HCT116 (cell line): ENCODE measurements at regions not wholly inside any gene's neighbourhood (a gene's known extent, or its start where the extent isn't known, plus 50 kb on each side); places are given as distances from the start of the nearest gene placed in this dataset.

Experiments
- ATAC-seq: fragments of 200-7000 bp; cut with Tn5 transposase; 2 replicates; pipeline ENCODE4 v1.9.1; 2020; ENCODE audit warnings: mild to moderate bottlenecking, moderate library complexity
- BruUV-seq: library from RNA; stranded (reverse); fragments of 400-500 nt; replicated peaks from 2 replicates; lab custom pipeline; 2021; lab: Mats Ljungman, UMichigan
- CTCF ChIA-PET: fragments of 300-600 bp; sonication (Branson Sonifier 250); formaldehyde crosslinking; loops from one replicate; lab custom pipeline; 2021; ENCODE audit warnings: antibody characterized with exemption; lab: Charles Lee
- POLR2A ChIA-PET: fragments of 300-600, 350-600 bp; sonication (Branson Sonifier 250); formaldehyde crosslinking; loops from one replicate; lab custom pipeline; 2021; ENCODE audit warnings: antibody characterized with exemption; lab: Charles Lee
- RAD21 ChIA-PET, 2 experiments: fragments of 300-600 bp; sonication (Branson Sonifier 250); formaldehyde crosslinking; loops; one replicate each; lab custom pipeline; 2023; ENCODE audit warnings: low total read pairs in 2 of 2; ENCODE audit not compliant: uncharacterized antibody in 2 of 2, unreplicated experiment in 2 of 2, low non-redundant PET in 1 of 2; lab: Charles Lee
- DNase-seq: peaks from one replicate; pipeline ENCODE4 v3.0.0-alpha.2; 2010; ENCODE audit warnings: low read depth, low spot score
- H2AFZ ChIP-seq: fragments of 200-600 bp; shearing (Covaris generic), sonication (generic); 2 replicates; pipeline ENCODE4 v1.6.1; 2017; ENCODE audit warnings: low read depth, mixed run types, mixed read lengths, antibody characterized with exemption, low read length; ENCODE audit not compliant: poor library complexity, severe bottlenecking
- H3K27ac ChIP-seq: 2 replicates; pipeline ENCODE4 v1.5.1; 2012; ENCODE audit warnings: low read depth, low read length
- H3K27me3 ChIP-seq: fragments of 200-600 bp; sonication (generic); 2 replicates; pipeline ENCODE4 v1.6.1; 2016; ENCODE audit warnings: mixed run types, low read length, mixed read lengths; ENCODE audit not compliant: insufficient read depth
- H3K36me3 ChIP-seq, 2 experiments: fragments of 200-500 bp in 1 of 2; fragments of 200-600 bp in 1 of 2; sonication (Bioruptor generic) in 1 of 2; sonication (generic) in 1 of 2; 2 replicates each; pipeline versions ENCODE4 v1.5.1 to v1.6.1; 2014 to 2016; ENCODE audit warnings: low read length in 2 of 2, inconsistent platforms in 1 of 2, mixed read lengths in 1 of 2, mixed run types in 1 of 2; ENCODE audit not compliant: insufficient read depth in 2 of 2, control insufficient read depth in 1 of 2
- H3K4me1 ChIP-seq, 2 experiments: fragments of 200-600 bp in 1 of 2; sonication (generic) in 1 of 2; 2 replicates each; pipeline versions ENCODE4 v1.5.1 to v1.6.1; 2012 to 2017; ENCODE audit warnings: low read length in 2 of 2, inconsistent platforms in 1 of 2, mild to moderate bottlenecking in 1 of 2, mixed read lengths in 1 of 2, mixed run types in 1 of 2, moderate library complexity in 1 of 2; ENCODE audit not compliant: insufficient read depth in 2 of 2, control insufficient read depth in 1 of 2
- H3K4me2 ChIP-seq: fragments of 200-600 bp; sonication (generic); 2 replicates; pipeline ENCODE4 v1.6.1; 2017; ENCODE audit warnings: mixed run types, low read length, mixed read lengths
- H3K4me3 ChIP-seq, 2 experiments: fragments of 200-600 bp in 1 of 2; sonication (generic) in 1 of 2; replicated peaks in 1 of 2; 2 replicates each; pipeline ENCODE4 v1.5.1; 2011 to 2016; ENCODE audit warnings: low read length in 2 of 2, control low read depth in 1 of 2, low read depth in 1 of 2, mild to moderate bottlenecking in 1 of 2, mixed read lengths in 1 of 2, mixed run types in 1 of 2
- H3K79me2 ChIP-seq: fragments of 200-600 bp; sonication (generic); 2 replicates; pipeline ENCODE4 v1.6.1; 2017; ENCODE audit warnings: mild to moderate bottlenecking, mixed run types, low read length, moderate library complexity, mixed read lengths; ENCODE audit not compliant: insufficient read depth
- H3K9ac ChIP-seq: fragments of 200-600 bp; sonication (generic); 2 replicates; pipeline ENCODE4 v1.6.1; 2016; ENCODE audit warnings: low read length, mixed read lengths
- H3K9me2 ChIP-seq: fragments of 200-600 bp; sonication (generic), shearing (Covaris generic); 2 replicates; pipeline ENCODE4 v1.6.1; 2017; ENCODE audit warnings: mixed run types, mild to moderate bottlenecking, moderate library complexity; ENCODE audit not compliant: insufficient read depth
- H3K9me3 ChIP-seq, 2 experiments: fragments of 200-500 bp in 1 of 2; fragments of 200-600 bp in 1 of 2; sonication (Bioruptor generic) in 1 of 2; sonication (generic) in 1 of 2; 2 replicates each; pipeline ENCODE4 v1.6.1; 2014 to 2017; ENCODE audit warnings: low read length in 2 of 2, mixed read lengths in 2 of 2, inconsistent platforms in 1 of 2, low read depth in 1 of 2, mild to moderate bottlenecking in 1 of 2, mixed run types in 1 of 2, moderate library complexity in 1 of 2; ENCODE audit not compliant: control insufficient read depth in 1 of 2, insufficient read depth in 1 of 2
- H4K20me1 ChIP-seq: fragments of 200-600 bp; sonication (generic), shearing (Covaris generic); 2 replicates; pipeline ENCODE4 v1.6.1; 2017; ENCODE audit warnings: mixed run types, mild to moderate bottlenecking, moderate library complexity; ENCODE audit not compliant: insufficient read depth
- CBX3 ChIP-seq: IDR thresholded peaks from 2 replicates; pipeline ENCODE4 v1.6.1; 2012; ENCODE audit warnings: low read depth
- CEBPB ChIP-seq: IDR thresholded peaks from 2 replicates; pipeline ENCODE4 v1.6.1; 2012; ENCODE audit warnings: low read depth
- EZH2 ChIP-seq: fragments of 200-600 bp; sonication (generic); IDR thresholded peaks from 2 replicates; pipeline ENCODE4 v1.6.1; 2017; ENCODE audit warnings: antibody characterized with exemption, mixed run types
- FOSL1 ChIP-seq: IDR thresholded peaks from 2 replicates; pipeline ENCODE4 v1.6.1; 2012; ENCODE audit warnings: low read depth
- JUND ChIP-seq: IDR thresholded peaks from 2 replicates; pipeline ENCODE4 v1.6.1; 2012
- POLR2A ChIP-seq: IDR thresholded peaks from 2 replicates; pipeline ENCODE4 v1.7.0; 2011; ENCODE audit warnings: borderline replicate concordance; ENCODE audit not compliant: insufficient read depth, insufficient read length; ENCODE audit errors: extremely low read depth
- POLR2AphosphoS5 ChIP-seq: IDR thresholded peaks from 2 replicates; pipeline ENCODE4 v1.6.1; 2011; ENCODE audit warnings: mild to moderate bottlenecking, low read depth, low read length, moderate library complexity
- RAD21 ChIP-seq: IDR thresholded peaks from 2 replicates; pipeline ENCODE4 v1.6.1; 2012; ENCODE audit warnings: low read depth, mild to moderate bottlenecking
- TCF7L2 ChIP-seq: IDR thresholded peaks from 2 replicates; pipeline ENCODE4 v1.7.0; 2011; ENCODE audit warnings: borderline replicate concordance, inconsistent platforms; ENCODE audit not compliant: insufficient read depth, insufficient read length; ENCODE audit errors: extremely low read depth
- ZFX ChIP-seq: fragments of 450-650 bp; IDR thresholded peaks from 2 replicates; pipeline ENCODE4 v1.6.1; 2017
- ZNF274 ChIP-seq: fragments of 200-500 bp; sonication (Bioruptor generic); IDR thresholded peaks from 2 replicates; pipeline ENCODE4 v1.6.1; 2014; ENCODE audit warnings: mild to moderate bottlenecking, low read depth, low read length, inconsistent platforms
- intact Hi-C: fragments of 100-400 bp; cut with micrococcal nuclease; formaldehyde crosslinking; loops from 2 replicates; pipeline ENCODE4 v1.10.0; 2022
- TF ChIP-seq, protein P1 (sequence below), 3 experiments: fragments of 200-600 bp in 1 of 3; sonication (generic) in 1 of 3; IDR thresholded peaks in 2 of 3; conservative IDR thresholded peaks in 1 of 3; 2 replicates each; pipeline ENCODE4 v1.5.1; 2012 to 2017; ENCODE audit warnings: low read depth in 2 of 3, low read length in 2 of 3, antibody characterized with exemption in 1 of 3, borderline replicate concordance in 1 of 3, control low read depth in 1 of 3, mild to moderate bottlenecking in 1 of 3, mixed read lengths in 1 of 3, mixed run types in 1 of 3, moderate library complexity in 1 of 3; ENCODE audit not compliant: insufficient read depth in 1 of 3
- TF ChIP-seq, protein P2 (sequence below): IDR thresholded peaks from 2 replicates; pipeline ENCODE4 v1.6.1; 2012
- TF ChIP-seq, protein P3 (sequence below): IDR thresholded peaks from 2 replicates; pipeline ENCODE4 v1.6.1; 2012; ENCODE audit warnings: low read depth

DNA sequence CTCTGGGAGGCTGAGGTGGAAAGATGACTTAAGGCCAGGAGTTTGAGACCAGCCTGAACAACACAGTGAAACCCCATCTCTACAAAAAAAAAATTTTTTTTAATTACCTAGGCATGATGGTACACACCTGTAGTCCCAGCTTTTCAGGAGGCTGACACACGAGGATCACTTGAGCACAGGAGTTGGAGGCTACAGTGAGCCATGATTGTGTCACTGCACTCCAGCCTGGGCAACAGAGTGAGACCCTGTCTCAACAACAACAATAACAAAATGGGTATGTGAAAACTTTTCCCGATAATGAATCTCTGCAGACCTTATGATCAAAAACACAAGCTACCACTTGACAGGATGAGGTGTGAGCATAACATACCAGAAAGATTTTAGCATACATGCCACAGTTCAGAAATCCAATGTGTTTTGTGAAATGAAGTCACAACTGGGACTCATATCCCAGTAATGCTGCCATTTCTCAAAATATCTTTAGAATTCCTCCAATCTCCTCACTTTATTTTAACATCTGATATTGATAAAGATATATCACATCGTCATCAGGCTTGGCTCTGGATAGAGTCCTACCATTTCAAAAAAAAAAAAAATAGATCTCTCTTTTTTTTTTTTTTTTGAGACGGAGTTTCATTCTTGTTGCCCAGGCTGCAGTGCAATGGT, 74.0 kb upstream of the PELI1 start:
- intact Hi-C loops, result no loop called here
- no peaks in the 10 kb centered on the region for H3K4me1 ChIP-seq
- BruUV-seq, result no TSS peak
- ChIA-PET CTCF (no interaction called here), RAD21 (no interaction called here), POLR2A (no interaction called here)
- TF ChIP-seq, protein P1, sequence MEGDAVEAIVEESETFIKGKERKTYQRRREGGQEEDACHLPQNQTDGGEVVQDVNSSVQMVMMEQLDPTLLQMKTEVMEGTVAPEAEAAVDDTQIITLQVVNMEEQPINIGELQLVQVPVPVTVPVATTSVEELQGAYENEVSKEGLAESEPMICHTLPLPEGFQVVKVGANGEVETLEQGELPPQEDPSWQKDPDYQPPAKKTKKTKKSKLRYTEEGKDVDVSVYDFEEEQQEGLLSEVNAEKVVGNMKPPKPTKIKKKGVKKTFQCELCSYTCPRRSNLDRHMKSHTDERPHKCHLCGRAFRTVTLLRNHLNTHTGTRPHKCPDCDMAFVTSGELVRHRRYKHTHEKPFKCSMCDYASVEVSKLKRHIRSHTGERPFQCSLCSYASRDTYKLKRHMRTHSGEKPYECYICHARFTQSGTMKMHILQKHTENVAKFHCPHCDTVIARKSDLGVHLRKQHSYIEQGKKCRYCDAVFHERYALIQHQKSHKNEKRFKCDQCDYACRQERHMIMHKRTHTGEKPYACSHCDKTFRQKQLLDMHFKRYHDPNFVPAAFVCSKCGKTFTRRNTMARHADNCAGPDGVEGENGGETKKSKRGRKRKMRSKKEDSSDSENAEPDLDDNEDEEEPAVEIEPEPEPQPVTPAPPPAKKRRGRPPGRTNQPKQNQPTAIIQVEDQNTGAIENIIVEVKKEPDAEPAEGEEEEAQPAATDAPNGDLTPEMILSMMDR (IDR thresholded peaks at IDR 0.05 in 2 of 3, conservative IDR thresholded peaks at IDR 0.05 in 1 of 3; ENCODE audit: borderline replicate concordance in 1 of 3, insufficient read depth in 1 of 3, low read depth in 2 of 3, low read length in 2 of 3), result no peak
- TF ChIP-seq POLR2A, result no peak
- TF ChIP-seq TCF7L2, result no peak
- TF ChIP-seq CBX3, result no peak
- TF ChIP-seq EZH2, result no peak
- no peak for TF ChIP-seq POLR2AphosphoS5
- no peak for TF ChIP-seq CEBPB
- no peak for TF ChIP-seq FOSL1
- TF ChIP-seq, protein P2, sequence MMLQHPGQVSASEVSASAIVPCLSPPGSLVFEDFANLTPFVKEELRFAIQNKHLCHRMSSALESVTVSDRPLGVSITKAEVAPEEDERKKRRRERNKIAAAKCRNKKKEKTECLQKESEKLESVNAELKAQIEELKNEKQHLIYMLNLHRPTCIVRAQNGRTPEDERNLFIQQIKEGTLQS, result no peak
- no peak for TF ChIP-seq RAD21
- TF ChIP-seq ZNF274, result no peak
- TF ChIP-seq ZFX, result no peak
- no peak for TF ChIP-seq JUND
- TF ChIP-seq, protein P3, sequence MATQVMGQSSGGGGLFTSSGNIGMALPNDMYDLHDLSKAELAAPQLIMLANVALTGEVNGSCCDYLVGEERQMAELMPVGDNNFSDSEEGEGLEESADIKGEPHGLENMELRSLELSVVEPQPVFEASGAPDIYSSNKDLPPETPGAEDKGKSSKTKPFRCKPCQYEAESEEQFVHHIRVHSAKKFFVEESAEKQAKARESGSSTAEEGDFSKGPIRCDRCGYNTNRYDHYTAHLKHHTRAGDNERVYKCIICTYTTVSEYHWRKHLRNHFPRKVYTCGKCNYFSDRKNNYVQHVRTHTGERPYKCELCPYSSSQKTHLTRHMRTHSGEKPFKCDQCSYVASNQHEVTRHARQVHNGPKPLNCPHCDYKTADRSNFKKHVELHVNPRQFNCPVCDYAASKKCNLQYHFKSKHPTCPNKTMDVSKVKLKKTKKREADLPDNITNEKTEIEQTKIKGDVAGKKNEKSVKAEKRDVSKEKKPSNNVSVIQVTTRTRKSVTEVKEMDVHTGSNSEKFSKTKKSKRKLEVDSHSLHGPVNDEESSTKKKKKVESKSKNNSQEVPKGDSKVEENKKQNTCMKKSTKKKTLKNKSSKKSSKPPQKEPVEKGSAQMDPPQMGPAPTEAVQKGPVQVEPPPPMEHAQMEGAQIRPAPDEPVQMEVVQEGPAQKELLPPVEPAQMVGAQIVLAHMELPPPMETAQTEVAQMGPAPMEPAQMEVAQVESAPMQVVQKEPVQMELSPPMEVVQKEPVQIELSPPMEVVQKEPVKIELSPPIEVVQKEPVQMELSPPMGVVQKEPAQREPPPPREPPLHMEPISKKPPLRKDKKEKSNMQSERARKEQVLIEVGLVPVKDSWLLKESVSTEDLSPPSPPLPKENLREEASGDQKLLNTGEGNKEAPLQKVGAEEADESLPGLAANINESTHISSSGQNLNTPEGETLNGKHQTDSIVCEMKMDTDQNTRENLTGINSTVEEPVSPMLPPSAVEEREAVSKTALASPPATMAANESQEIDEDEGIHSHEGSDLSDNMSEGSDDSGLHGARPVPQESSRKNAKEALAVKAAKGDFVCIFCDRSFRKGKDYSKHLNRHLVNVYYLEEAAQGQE, result no peak
- no peak overlapping the region for H3K4me3 ChIP-seq
- H3K9ac ChIP-seq, result no peak overlapping the region
- no peaks in the 10 kb centered on the region for H4K20me1 ChIP-seq
- no peak overlapping the region for H2AFZ ChIP-seq
- H3K27me3 ChIP-seq, result no peaks in the 10 kb centered on the region
- no peaks in the 10 kb centered on the region for H3K9me3 ChIP-seq
- no peaks in the 10 kb centered on the region for H3K9me2 ChIP-seq
- H3K36me3 ChIP-seq, result no peaks in the 10 kb centered on the region
- H3K79me2 ChIP-seq, result no peaks in the 10 kb centered on the region
- DNase-seq (no peak), ATAC-seq (no peak)
- H3K27ac ChIP-seq, result no peak overlapping the region
- H3K4me2 ChIP-seq, result no peak overlapping the region
